GM18861 (cell line): ENCODE measurements at regions not wholly inside any gene's neighbourhood (a gene's known extent, or its start where the extent isn't known, plus 50 kb on each side); places are given as distances from the start of the nearest gene placed in this dataset.
"Not testable (repeated sequence)": the region's sequence is repeated elsewhere in the genome, so short reads cannot be mapped to it uniquely, and the experiment has no call there.

Experiments used
- ATAC-seq: cut with Tn5 transposase; IDR thresholded peaks from one replicate; pipeline ENCODE4 v1.9.1; 2021; ENCODE audit not compliant: unreplicated experiment

DNA sequence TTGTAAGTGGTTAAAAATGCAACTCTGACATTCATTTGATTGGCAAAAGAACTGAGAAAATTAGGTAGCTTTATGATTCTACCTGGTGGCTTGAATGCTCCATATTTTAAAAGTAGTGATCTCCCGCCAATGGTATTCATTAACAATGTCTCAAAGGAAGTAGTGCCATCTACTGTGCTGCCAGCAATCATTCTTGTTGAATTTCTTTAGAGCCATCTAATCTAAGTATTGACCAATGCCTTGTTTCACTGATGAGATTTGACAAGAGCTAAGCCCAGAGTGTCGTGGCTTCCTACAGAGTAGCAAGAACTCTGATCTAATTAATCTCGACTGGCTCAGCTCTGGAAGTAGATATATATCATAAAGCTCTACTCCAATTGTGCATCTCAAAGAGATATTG, 696.7 kb downstream of the C6orf118 start:
- no peak for ATAC-seq

DNA sequence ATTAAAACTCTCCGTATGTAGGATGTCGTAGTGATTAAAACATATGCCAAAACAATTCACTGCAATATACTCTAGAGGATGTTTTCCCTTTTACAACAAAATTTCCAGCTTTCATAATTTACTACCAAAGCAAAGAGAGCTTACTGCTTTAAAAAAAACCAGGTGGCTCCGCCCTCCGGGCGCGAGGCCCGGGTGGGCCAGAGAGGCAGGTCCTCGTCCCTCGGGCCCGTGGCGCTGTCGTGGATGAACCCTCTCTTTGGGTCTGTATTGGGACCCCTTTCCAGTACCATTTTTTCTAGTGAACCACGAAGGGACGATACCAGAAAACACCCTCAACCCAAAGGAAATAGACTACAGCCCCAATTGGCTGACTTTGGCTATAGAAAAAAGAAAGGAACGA, 698.5 kb downstream of the C6orf118 start:
- ATAC-seq = not testable (repeated sequence)

DNA sequence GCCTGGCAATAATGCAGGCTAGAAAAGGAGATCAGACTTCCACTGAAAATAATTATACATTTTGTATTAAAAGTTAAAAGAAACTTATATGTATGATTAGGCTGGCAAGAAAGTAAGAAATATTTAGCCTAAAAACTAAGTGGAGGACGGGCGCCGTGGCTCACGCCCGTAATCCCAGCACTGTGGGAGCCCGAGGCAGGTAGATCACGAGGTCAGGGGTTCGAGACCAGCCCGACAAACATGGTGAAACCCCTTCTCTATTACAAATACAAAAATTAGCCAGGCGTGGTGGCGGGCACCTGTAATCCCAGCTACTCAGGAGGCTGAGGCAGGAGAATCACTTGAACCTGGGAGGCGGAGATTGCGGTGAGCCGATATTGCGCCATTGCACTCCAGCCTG, 707.0 kb downstream of the C6orf118 start:
- not testable (repeated sequence) for ATAC-seq

DNA sequence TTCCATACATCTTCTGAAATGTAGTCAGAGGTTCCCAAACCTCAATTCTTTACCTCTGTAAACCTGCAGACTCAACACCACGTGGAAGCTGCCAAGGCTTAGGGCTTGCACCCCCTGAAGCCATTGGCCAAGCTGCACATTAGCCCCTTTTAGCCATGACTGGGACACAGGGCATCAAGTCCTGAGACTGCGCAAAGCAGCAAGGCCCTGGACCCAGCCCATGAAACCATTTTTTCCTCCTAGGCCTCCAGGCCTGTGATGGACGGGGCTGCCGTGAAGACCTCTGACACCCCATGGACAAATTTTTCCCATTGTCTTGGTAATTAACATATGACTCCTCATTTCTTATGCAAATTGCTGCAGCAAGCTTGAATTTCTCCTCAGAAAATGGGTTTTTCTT, 727.8 kb downstream of the C6orf118 start:
- no peak for ATAC-seq

DNA sequence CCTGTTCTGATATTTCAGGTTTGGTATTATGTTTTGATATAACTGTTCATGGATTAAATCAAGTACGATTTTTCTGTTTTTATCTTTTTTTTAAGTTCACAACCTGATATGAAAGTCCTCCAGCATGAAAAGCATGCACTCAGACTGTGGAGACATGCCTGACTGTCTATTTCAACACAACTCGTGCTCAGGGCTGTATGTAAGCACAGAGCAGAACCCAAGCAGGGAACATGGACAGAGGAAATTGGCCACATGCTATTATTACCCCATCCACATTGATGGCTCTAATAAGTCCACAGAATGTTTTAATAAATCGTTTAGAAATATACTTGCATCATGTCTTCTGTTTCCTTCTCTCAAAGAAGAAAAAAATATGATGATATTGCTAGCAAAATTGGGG, 730.4 kb downstream of the C6orf118 start:
- ATAC-seq = no peak

DNA sequence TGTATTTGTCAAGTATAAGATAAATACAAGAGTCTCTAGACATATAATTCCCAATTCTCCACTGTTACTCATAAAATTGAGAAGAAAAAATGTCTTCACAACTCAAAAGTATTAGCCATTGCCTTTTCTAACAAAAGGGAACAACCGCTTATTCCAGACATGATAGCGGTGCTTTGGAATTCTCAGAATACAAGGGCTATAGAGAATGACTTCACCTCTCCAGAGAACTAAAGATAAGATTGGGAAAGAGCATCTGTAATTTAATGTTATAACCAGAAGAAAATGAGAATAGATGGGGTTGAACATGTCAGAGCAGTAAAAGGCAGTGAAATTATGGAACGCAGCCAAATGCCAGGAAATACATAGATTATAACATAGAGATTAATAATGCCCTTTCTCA, 730.8 kb downstream of the C6orf118 start:
- no peak for ATAC-seq

DNA sequence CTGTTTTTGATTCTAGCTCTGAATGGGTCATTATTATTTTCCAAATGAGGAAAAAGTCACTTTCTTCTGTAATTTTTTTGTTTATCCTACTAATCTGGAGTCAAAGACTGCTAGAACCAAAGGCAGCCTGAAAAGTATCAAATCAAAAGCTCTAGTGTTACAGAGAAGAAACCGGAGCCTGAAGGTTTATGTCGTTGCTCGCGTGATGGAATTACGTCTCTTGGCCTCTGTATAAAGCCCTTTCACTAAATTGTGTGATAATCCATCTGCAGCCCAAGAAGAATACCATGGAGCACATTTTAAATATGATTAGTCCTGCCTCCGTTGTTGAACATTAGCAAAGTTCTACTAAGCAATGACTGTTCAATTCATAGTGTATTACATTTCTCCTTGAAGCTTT, 738.6 kb downstream of the C6orf118 start:
- no peak for ATAC-seq

DNA sequence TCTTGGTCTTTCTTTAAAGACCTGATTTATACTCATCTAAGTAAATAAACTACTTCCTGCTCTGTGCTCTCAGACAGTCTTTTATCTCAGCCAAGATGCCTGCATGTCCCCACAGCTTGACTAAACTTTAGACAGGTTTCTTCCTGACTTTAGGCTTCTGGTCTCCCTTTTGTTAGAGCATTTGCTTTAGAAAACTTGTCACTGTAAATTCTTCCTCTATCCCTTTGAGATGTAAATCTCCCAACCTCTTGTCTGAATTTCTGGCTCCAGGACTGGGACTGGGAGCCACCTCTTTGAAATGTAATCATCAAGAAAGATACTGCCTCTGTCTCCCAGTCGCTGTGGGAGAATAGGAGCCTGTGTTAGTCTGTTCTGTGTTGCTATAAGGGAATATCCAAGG, 739.9 kb downstream of the C6orf118 start:
- no peak for ATAC-seq

DNA sequence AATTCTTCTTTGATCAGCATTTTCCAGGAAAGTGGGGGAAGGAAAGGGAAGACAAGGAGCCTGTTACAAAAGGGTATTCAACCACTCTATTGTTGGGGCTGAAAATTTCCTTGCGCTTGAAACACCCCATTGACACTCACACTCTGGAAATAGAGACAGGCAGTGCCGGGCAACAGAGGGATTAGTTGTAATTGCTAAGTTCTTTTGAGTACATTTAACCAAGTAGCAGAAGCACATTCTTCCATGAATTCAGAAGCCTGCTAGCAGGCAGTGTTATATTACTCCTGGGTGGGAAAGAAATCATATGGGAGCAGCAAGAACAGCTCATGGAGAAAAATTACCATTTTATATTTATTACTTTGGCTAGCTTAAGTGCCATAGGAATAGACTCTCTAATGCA, 745.5 kb downstream of the C6orf118 start:
- no peak for ATAC-seq

DNA sequence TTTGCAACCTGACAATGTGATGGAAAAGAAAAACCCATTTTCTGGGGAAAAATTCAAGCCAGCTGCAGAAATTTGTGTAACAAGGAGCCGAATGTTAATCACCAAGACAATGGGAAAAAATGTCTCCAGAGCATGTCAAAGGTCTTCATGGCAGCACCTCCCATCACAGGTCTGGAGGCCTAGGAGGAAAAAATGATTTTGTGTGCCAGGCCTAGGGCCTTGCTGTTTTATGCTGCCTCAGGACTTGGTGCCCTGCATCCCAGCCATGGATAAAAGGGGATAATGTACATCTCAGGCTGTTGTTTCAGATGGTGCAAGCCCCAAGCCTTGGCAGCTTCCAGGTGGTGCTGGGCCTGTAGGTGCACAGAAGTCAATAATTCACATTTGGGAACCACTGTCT, 747.7 kb downstream of the C6orf118 start:
- ATAC-seq = no peak

DNA sequence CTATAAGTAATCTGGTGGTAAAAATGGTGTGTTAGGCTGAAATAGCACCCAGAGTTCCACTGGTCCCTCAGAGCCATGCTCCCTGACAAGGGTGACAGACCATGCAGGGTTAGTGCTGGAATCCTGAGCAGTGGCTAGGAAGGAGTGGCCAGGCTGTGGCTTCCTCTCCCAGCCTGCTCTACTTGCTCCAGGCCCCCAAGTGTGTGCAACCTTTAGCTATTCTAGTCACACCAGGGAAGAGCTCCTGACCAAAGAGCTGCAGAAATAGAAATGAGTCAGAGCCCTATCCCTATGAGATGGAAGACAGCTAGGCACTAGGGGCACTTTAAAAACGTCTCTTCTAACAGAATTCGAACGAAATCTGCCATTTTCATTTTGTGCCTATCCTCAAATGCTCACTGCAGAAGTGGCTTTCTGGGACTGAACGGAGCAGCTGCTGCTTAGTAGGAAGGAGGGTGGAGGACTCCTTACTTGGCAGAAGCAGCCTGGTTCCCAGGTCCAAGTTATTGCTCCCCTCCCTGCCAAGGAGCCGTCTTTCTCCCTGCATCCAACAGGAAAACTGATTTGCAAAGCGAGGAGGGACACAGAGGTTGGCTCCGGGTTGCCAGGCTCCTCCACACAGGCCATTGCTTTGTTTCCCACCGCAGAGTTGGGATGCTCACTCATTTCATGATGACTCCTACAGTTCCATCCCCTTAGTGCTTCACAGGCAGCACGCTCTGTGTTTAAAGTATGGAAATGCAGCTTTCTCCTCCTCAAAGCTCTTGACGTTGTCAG, 754.5 kb downstream of the C6orf118 start:
- no peak for ATAC-seq

DNA sequence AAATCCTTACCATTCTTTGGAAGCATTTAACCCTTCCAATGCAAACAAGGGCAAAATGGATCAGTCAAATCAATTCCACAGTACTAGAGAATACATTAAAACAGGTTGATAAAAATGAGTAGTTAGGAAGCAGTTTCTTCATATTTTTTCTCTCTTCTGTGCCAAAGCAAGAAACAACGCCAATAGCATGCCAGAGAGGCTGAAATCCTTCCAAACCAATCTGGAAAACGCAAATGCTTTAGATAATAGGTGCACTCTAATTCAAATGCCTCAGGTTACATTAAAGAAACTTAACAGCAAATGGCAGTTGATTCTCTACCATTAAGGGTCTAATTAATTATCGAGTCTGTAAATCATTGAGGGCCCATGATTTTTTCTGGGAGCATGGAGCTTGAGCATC, 755.2 kb downstream of the C6orf118 start:
- ATAC-seq = no peak

DNA sequence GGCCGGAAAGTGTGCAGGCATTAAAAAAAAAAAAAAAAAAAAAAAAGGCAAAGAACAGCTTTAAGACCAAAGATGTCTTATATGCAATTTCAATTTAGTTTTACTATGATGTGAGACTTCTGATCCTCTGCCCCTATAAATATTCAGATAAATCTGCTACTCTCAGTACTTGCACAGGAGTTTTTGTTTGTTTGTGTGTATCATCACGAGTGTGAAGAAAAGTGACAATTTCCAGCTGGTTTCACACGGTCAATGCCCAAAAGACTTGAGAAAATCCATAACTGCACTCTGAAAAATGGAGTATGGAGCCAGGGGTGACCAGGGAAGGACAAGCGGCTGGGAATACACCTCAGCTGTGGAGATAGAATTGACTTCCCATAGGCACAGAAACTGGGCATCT, 757.7 kb downstream of the C6orf118 start:
- ATAC-seq = no peak

DNA sequence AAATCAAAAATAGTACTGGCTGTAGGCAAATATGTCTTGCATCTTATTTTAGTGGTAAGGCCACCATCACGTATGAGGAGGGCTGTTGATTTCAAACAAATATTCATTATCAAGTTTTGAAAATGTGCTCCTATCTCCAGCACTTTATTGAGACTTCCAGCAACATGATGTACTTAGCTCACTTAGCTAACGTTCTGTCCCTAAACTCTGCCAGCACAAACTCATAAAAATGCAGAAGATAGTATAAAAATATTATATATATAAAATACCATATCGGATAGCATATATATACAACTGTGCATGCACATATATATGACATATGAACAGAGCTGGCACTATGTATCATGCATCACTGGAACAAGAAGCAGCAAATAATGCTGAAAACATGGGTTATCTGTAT, 762.3 kb downstream of the C6orf118 start:
- ATAC-seq = no peak

DNA sequence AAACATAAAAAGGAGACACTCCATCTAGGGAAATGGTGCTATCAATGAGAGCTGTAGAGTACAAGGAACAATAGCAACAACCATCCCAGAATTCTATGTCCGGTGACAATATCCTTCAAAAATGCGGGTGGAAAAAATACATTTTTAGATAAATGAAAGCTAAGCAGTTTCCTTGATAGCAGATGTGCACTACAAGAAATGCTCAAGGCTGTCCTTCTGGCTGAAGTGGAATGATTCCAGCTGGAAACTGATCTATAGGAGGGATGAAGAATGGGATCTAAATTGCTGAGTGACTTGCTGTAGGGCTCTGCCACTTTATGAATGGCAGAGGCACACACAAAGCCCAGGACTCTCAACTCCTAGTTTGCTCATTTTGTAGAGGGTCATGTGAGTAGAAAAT, 763.1 kb downstream of the C6orf118 start:
- ATAC-seq = no peak

DNA sequence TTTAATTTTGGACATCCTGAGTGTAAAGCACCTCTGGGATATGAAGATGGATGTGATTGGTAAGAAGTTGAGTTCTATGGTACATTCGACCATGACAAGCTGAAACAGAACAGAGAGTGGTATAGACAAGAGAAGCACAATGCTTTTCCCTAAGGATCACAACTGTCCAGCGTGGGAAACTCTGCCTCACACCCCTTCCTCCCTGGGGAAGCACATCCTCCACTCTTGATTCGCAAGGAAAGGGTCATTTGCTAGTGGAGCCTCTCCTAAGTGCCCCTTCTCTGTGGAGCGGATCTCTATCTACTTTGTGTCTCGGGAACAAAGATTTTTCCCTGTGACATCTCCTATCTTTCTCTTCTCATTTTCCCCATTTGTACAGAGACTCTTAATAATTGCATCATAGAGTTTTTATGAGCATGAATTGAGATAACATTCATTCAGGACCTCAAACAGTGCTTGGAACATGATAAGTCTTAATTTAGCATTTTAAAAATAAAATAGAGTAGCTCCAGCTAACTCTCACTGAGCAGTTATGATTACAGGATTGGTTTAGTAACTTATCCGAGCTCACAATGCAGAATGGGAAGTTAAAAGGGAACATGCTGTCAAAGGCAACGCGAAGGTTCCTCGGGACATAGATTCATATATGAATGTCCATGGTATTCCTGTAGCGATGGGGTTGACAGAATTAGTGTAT, 775.2 kb downstream of the C6orf118 start:
- no peak for ATAC-seq

DNA sequence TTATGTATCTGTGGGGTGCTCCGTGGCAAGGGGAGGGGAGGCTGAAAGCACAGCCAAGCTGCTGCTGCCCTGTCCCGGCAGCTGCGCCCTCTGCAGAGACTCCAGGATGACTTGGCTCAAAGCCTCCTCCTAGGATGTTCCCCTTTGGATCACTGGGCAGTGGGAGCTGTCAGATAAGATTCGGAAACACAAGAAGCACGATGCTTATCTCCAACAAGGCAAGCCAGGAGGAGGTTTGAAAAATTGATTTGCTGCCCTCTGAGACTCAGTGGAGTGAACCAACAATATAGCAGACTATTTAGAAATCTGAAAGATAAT, 776.4 kb downstream of the C6orf118 start:
- ATAC-seq = no peak

DNA sequence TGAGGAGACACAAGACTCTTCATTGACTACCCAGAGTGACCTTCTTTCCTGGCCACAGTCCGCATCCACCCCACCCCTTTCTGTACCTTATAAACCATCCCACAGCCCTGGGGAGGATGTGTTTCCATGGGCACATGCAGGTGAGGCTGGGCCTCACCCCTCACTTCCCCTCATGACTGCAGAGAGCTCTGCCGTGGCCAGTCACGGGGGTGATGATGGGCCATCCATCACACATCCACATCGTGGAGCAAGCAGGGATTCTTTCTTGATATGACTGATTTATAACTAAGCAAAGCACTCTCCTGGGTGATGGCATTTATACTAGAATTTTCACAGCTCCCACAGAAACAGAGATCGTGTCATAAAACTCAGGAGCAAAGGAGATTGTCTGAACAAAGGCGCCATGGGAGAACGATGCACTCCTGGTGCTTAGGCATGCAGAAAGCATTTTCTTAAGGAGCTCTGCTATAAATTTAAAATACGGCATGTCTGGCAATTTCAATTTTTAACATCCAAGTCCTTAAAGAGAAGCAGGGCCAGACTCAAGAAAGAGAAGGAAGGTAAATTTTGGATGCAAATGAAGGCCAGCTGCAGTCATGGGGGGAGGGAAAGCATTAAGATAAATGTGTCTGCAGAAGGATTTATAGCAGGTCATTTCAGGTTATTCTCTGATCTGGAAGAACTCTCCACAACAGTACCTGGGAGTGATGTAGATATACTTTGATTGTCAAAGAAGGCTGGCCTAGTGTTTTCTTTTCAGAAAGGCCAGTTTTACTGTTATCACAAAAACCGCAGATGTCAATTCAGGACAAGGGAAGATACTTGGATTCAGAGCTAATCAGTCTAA, 777.0 kb downstream of the C6orf118 start:
- ATAC-seq = no peak

DNA sequence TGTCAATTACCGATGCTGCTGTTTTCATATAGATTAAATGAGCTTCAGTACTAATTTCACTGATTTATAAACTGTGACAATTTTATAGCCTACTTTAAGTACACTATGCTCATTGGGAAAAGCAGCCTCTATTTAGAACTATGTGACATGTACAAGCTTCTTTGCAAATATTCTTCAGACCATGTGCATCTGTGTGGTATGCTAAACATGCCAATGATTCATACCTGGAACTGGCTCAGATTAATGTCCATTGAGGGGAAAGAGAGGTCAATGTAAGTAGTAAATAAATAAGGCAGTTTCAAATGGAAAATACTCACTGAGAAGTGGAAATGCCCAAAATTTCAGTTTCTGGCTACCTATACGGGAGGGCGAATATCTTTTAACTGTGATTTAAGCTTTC, 777.7 kb downstream of the C6orf118 start:
- no peak for ATAC-seq

DNA sequence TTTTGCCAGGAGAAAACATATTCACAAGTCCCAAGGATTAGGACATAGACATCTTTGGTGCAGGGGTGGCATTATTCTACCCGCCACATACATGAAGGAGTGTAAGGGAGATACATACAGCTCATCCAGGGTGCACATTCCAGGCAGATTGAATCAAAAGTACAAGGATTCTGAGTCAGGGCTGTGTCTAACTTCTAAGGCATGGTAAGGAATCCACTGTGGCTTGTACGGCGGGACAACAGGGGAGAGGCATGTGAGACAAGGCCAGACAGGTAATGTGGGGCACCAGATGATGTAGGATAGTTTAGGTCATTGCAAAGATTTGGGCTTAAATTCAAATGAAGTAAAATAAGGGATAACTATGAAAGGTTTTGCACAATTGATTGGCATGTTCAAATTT, 780.9 kb downstream of the C6orf118 start:
- no peak for ATAC-seq

DNA sequence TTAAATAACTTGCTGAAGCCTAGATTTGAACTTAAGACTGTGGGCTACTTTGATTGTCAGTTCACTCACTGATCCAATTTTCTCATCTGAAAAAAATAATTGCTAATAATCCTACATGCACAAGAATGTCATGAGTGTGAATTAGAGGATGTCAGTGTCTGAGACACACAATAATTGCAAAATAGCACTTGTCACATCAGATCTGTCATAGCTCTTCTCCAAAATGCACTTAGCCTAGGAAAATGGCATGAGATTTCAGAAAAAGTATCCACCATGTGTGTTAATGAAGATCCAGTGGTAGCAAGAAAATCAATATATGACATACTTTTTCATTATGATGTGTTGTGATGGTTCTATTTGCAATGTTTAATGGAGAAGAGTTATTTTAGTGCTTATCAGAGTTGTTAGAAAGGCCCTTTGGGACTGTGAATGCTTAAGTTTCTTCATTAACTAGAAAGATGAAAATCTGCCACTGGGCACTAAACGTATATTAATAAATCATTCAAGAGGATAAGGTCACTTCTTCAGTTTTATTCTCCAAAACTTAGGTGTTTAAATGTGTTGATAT, 786.2 kb downstream of the C6orf118 start:
- no peak for ATAC-seq

DNA sequence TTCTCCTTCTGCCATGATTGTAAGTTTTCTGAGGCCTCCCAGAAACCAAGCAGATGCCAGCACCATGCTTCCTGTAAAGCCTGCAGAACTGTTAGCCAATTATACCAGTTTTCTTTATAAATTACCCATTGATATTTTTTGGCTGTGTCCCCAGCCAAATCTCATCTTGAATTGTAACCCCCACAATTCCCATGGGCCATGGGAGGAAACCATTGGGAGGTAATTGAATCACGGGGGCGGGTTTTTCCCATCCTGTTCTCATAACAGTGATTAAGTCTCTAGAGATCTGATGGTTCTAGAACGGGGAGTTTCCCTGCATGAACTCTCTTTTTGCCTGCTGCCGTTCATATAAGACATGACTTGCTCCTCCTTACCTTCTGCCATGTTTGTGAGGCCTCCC, 788.5 kb downstream of the C6orf118 start:
- no peak for ATAC-seq
